ENCODE measurements at regions not wholly inside any gene's neighbourhood (a gene's known extent, or its start where the extent isn't known, plus 50 kb on each side); places are given as distances from the start of the nearest gene placed in this dataset.

GRCh38 chr12:77777274-77777673 lies 53.4 kb upstream of the NAV3 start:
- Histone ChIP-seq H3K27me3 (no peaks in the 10 kb centered on the region), H3K4me1 (no peaks in the 10 kb centered on the region), H3K9me3 (ENCODE audit: low read depth) (no peaks in the 10 kb centered on the region), H3K4me2 (no peak overlapping the region), H3K79me2 (ENCODE audit: low read depth) (no peaks in the 10 kb centered on the region), H4K20me1 (ENCODE audit: low read depth) (no peaks in the 10 kb centered on the region), H3K36me3 (no peaks in the 10 kb centered on the region), H3K9ac (no peak overlapping the region), H3K4me3 (no peak overlapping the region), H3K27ac (no peak overlapping the region), H3F3A (ENCODE audit: low read depth) (no peaks in the 10 kb centered on the region), H2AFZ (replicated peaks) (no peak overlapping the region)
- Mint-ChIP-seq H3K27ac (no peak overlapping the region), H3K36me3 (no peaks in the 10 kb centered on the region), H3K9me3 (no peaks in the 10 kb centered on the region), H3K4me3 (no peak overlapping the region), H3K4me1 (no peaks in the 10 kb centered on the region), H3K27me3 (ENCODE audit: insufficient read depth, low read depth) (no peaks in the 10 kb centered on the region)
- no peak for TF ChIP-seq EZH2 (IDR thresholded peaks at IDR 0.05)
- no peak for DNase-seq (ENCODE audit: low spot score)

- no peaks in the 10 kb centered on the region for H4K20me1 ChIP-seq (ENCODE audit: low read depth)
- H2AFZ ChIP-seq (replicated peaks), result no peak overlapping the region
- H3K4me2 ChIP-seq, result no peak overlapping the region
- TF ChIP-seq CTCF (IDR thresholded peaks at IDR 0.05) (no peak), EZH2 (IDR thresholded peaks at IDR 0.05) (no peak), EZH2phosphoT487 (IDR thresholded peaks at IDR 0.05) (no peak)
- H3K36me3 ChIP-seq, result no peaks in the 10 kb centered on the region
- no peak overlapping the region for H3K9ac ChIP-seq
- no peaks in the 10 kb centered on the region for H3K79me2 ChIP-seq (ENCODE audit: low read depth)
- no peak overlapping the region for H3K27ac ChIP-seq
- no peaks in the 10 kb centered on the region for H3K36me3 Mint-ChIP-seq
- no peak overlapping the region for H3K4me3 Mint-ChIP-seq
- H3K27ac Mint-ChIP-seq, result no peak overlapping the region
- no peak for DNase-seq (ENCODE audit: low spot score)
- H3K27me3 ChIP-seq, result no peaks in the 10 kb centered on the region
- H3K9me3 Mint-ChIP-seq, result no peaks in the 10 kb centered on the region
- H3K4me1 Mint-ChIP-seq, result no peaks in the 10 kb centered on the region
- no peak overlapping the region for H3K4me3 ChIP-seq
- H3K27me3 Mint-ChIP-seq (ENCODE audit: insufficient read depth, low read depth), result no peaks in the 10 kb centered on the region
- no peaks in the 10 kb centered on the region for H3F3A ChIP-seq (ENCODE audit: low read depth)
- H3K9me3 ChIP-seq (ENCODE audit: low read depth), result no peaks in the 10 kb centered on the region
- no peaks in the 10 kb centered on the region for H3K4me1 ChIP-seq
These were observed 55.9 kb upstream of the NAV3 start for GRCh38 chr12:77774761-77775160.

- H3K27me3 Mint-ChIP-seq (ENCODE audit: insufficient read depth, low read depth), result no peaks in the 10 kb centered on the region
- H3K9me3 Mint-ChIP-seq, result no peaks in the 10 kb centered on the region
- Histone ChIP-seq H3F3A (ENCODE audit: low read depth) (no peaks in the 10 kb centered on the region), H3K9me3 (ENCODE audit: low read depth) (no peaks in the 10 kb centered on the region), H3K4me2 (no peak overlapping the region), H3K4me3 (no peak overlapping the region), H3K27me3 (no peaks in the 10 kb centered on the region), H3K27ac (no peak overlapping the region), H2AFZ (replicated peaks) (no peak overlapping the region), H3K9ac (no peak overlapping the region), H3K79me2 (ENCODE audit: low read depth) (no peaks in the 10 kb centered on the region), H4K20me1 (ENCODE audit: low read depth) (no peaks in the 10 kb centered on the region), H3K36me3 (no peaks in the 10 kb centered on the region), H3K4me1 (no peaks in the 10 kb centered on the region)
- H3K27ac Mint-ChIP-seq, result no peak overlapping the region
- no peaks in the 10 kb centered on the region for H3K36me3 Mint-ChIP-seq
- TF ChIP-seq EZH2phosphoT487 (IDR thresholded peaks at IDR 0.05) (no peak), CTCF (IDR thresholded peaks at IDR 0.05) (no peak), EZH2 (IDR thresholded peaks at IDR 0.05) (no peak)
- H3K4me3 Mint-ChIP-seq, result no peak overlapping the region
- H3K4me1 Mint-ChIP-seq, result no peaks in the 10 kb centered on the region
- DNase-seq (ENCODE audit: low spot score), result no peak
These were observed 57.9 kb upstream of the NAV3 start for GRCh38 chr12:77772676-77773298.

GRCh38 chr12:77768558-77768957 lies 62.1 kb upstream of the NAV3 start:
- H3K4me1 ChIP-seq, result no peaks in the 10 kb centered on the region
- Mint-ChIP-seq H3K27me3 (ENCODE audit: insufficient read depth, low read depth) (no peaks in the 10 kb centered on the region), H3K27ac (no peak overlapping the region), H3K4me3 (no peak overlapping the region), H3K36me3 (no peaks in the 10 kb centered on the region), H3K4me1 (peaks cover 6% of the 10 kb centered on the region), H3K9me3 (no peaks in the 10 kb centered on the region)
- TF ChIP-seq EZH2phosphoT487 (IDR thresholded peaks at IDR 0.05) (no peak), EZH2 (IDR thresholded peaks at IDR 0.05) (no peak), CTCF (IDR thresholded peaks at IDR 0.05) (no peak)
- no peaks in the 10 kb centered on the region for H3K9me3 ChIP-seq (ENCODE audit: low read depth)
- H3F3A ChIP-seq (ENCODE audit: low read depth), result no peaks in the 10 kb centered on the region
- H3K4me2 ChIP-seq, result no peak overlapping the region
- H4K20me1 ChIP-seq (ENCODE audit: low read depth), result no peaks in the 10 kb centered on the region
- no peak for DNase-seq (ENCODE audit: low spot score)
- no peak overlapping the region for H3K9ac ChIP-seq
- no peak overlapping the region for H3K27ac ChIP-seq
- H3K79me2 ChIP-seq (ENCODE audit: low read depth), result no peaks in the 10 kb centered on the region
- no peak overlapping the region for H3K4me3 ChIP-seq
- H3K27me3 ChIP-seq, result no peaks in the 10 kb centered on the region
- no peak overlapping the region for H2AFZ ChIP-seq (replicated peaks)
- no peaks in the 10 kb centered on the region for H3K36me3 ChIP-seq

Measured in neural progenitor cell (in vitro differentiated cells).